ENCODE measurements at regions not wholly inside any gene's neighbourhood (a gene's known extent, or its start where the extent isn't known, plus 50 kb on each side); places are given as distances from the start of the nearest gene placed in this dataset.
A peak's percentile ranks its signal among the peaks of the same experiment; 100 is the strongest.
"Not testable (repeated sequence)": the region's sequence is repeated elsewhere in the genome, so short reads cannot be mapped to it uniquely, and the experiment has no call there.

GRCh38 chr18:1658908-1659566 lies 754.4 kb downstream of the ADCYAP1 start:
- Histone ChIP-seq H3K9me3 (no peaks in the 10 kb centered on the region), H3K27ac (no peak overlapping the region), H3K4me1 (no peaks in the 10 kb centered on the region), H3K36me3 (no peaks in the 10 kb centered on the region), H3K4me3 (no peak overlapping the region), H3K27me3 (no peaks in the 10 kb centered on the region)
- intact Hi-C loops (cut with DNase I) = no loop called here
- WGBS, 2 donors = 36 to 47% methylated on average over 9 of the region's 9 CpGs
- DNase-seq = no peak
- TF ChIP-seq, protein P1, sequence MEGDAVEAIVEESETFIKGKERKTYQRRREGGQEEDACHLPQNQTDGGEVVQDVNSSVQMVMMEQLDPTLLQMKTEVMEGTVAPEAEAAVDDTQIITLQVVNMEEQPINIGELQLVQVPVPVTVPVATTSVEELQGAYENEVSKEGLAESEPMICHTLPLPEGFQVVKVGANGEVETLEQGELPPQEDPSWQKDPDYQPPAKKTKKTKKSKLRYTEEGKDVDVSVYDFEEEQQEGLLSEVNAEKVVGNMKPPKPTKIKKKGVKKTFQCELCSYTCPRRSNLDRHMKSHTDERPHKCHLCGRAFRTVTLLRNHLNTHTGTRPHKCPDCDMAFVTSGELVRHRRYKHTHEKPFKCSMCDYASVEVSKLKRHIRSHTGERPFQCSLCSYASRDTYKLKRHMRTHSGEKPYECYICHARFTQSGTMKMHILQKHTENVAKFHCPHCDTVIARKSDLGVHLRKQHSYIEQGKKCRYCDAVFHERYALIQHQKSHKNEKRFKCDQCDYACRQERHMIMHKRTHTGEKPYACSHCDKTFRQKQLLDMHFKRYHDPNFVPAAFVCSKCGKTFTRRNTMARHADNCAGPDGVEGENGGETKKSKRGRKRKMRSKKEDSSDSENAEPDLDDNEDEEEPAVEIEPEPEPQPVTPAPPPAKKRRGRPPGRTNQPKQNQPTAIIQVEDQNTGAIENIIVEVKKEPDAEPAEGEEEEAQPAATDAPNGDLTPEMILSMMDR (IDR thresholded peaks at IDR 0.05) = no peak
- TF ChIP-seq POLR2A (IDR thresholded peaks at IDR 0.05) = no peak

- no peak for TF ChIP-seq POLR2A (IDR thresholded peaks at IDR 0.05)
- TF ChIP-seq, protein P1 (IDR thresholded peaks at IDR 0.05) = peak in 5 of 6 experiments; percentile 6 to 51 (median 28)
- H3K36me3 ChIP-seq = no peaks in the 10 kb centered on the region
- intact Hi-C loops (cut with DNase I) = no loop called here
- 47 to 52% methylated on average over 12 of the region's 12 CpGs for WGBS, 2 donors
- no peak overlapping the region for H3K4me3 ChIP-seq
- DNase-seq = no peak
- no peaks in the 10 kb centered on the region for H3K9me3 ChIP-seq
- no peaks in the 10 kb centered on the region for H3K27me3 ChIP-seq
- no peaks in the 10 kb centered on the region for H3K4me1 ChIP-seq
- no peak overlapping the region for H3K27ac ChIP-seq
Measured at GRCh38 chr18:1663879-1664705, 759.4 kb downstream of the ADCYAP1 start.

DNA sequence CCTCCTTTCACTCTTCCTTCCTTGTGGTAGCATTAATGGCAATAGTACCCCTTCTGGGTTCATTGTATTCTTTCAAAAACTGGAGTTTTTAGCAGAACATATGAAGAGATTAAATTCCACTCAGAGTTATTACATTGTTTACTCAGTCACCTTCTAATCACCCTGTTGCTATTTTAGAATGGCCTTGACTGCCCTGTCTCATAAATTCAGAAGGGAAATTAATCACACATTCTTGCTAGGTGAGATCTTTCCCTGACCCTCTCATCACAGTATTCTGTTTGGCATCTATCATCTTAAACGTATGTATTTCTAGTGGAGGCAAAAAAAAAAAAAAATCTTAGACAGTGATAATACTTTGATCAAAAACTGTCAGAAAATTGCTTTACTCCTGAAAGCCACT lies 760.4 kb downstream of the ADCYAP1 start:
- no peak overlapping the region for H3K4me3 ChIP-seq
- WGBS, 2 donors = 8 to 53% methylated on average over 1 of the region's 1 CpG
- no peaks in the 10 kb centered on the region for H3K9me3 ChIP-seq
- no peak overlapping the region for H3K27ac ChIP-seq
- H3K4me1 ChIP-seq = no peaks in the 10 kb centered on the region
- no peaks in the 10 kb centered on the region for H3K36me3 ChIP-seq
- TF ChIP-seq, protein P1 (IDR thresholded peaks at IDR 0.05) = no peak
- no peak for TF ChIP-seq POLR2A (IDR thresholded peaks at IDR 0.05)
- no peak for DNase-seq
- intact Hi-C loops (cut with DNase I) = no loop called here
- H3K27me3 ChIP-seq = no peaks in the 10 kb centered on the region

DNA sequence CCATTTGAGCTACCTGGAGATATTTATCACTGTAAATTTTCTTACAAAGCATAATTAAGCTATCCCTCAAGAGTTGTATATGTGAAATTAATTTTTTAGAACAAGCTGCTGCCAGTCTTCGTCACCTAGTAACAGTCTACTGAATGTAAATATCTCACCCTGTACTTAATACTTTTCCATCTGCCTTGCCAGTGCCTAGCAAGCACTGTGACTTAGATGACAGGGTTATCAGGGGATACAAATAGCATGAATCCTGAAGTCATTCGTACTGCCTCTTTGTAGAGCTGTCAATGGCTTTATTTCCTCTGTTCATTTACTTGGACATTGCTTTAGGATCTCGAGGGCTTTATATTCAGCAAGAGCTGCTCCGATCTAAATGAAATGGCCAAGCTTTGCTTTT lies 763.6 kb downstream of the ADCYAP1 start:
- WGBS, 2 donors = 50 to 55% methylated on average over 3 to 4 of the region's 4 CpGs
- Histone ChIP-seq H3K4me3 (no peak overlapping the region), H3K27me3 (no peaks in the 10 kb centered on the region), H3K4me1 (no peaks in the 10 kb centered on the region), H3K9me3 (peaks cover 0 to 8% (median 0%) of the 10 kb centered on the region in 3 donors), H3K27ac (no peak overlapping the region), H3K36me3 (no peaks in the 10 kb centered on the region)
- intact Hi-C loops (cut with DNase I) = no loop called here
- no peak for DNase-seq
- TF ChIP-seq, protein P1 (IDR thresholded peaks at IDR 0.05) = no peak
- TF ChIP-seq POLR2A (IDR thresholded peaks at IDR 0.05) = no peak

GRCh38 chr18:1671710-1672109 lies 767.0 kb downstream of the ADCYAP1 start:
- WGBS, 2 donors = 61 to 89% methylated on average over 2 of the region's 2 CpGs
- intact Hi-C loops (cut with DNase I); H3K4me1 ChIP-seq; H3K27ac ChIP-seq; H3K9me3 ChIP-seq; DNase-seq; H3K4me3 ChIP-seq; H3K36me3 ChIP-seq; H3K27me3 ChIP-seq: not testable (repeated sequence)

Measured in esophagus squamous epithelium (tissue), 5 donors.